ENCODE measurements at regions not wholly inside any gene's neighbourhood (a gene's known extent, or its start where the extent isn't known, plus 50 kb on each side); places are given as distances from the start of the nearest gene placed in this dataset.

DNA sequence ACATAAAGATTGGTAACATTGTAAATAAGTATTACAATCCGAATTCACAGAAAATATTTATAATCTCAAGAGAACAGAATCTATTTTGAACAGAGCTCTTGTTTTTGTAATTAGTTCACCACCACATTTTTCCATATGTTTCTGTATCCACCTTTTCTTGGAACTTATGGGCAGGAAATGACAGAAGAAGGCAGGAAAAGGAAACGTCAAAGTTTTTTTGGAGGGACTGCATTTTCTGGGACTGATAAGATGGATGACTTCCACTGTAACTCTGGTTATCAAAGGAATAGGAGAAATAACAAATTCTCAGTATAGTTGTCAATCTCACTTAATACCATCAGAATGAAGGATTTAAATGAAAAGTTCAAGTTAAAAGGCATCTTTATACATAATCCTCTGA, 75.1 kb upstream of the SMNDC1 start:
- TF ChIP-seq, protein P1, sequence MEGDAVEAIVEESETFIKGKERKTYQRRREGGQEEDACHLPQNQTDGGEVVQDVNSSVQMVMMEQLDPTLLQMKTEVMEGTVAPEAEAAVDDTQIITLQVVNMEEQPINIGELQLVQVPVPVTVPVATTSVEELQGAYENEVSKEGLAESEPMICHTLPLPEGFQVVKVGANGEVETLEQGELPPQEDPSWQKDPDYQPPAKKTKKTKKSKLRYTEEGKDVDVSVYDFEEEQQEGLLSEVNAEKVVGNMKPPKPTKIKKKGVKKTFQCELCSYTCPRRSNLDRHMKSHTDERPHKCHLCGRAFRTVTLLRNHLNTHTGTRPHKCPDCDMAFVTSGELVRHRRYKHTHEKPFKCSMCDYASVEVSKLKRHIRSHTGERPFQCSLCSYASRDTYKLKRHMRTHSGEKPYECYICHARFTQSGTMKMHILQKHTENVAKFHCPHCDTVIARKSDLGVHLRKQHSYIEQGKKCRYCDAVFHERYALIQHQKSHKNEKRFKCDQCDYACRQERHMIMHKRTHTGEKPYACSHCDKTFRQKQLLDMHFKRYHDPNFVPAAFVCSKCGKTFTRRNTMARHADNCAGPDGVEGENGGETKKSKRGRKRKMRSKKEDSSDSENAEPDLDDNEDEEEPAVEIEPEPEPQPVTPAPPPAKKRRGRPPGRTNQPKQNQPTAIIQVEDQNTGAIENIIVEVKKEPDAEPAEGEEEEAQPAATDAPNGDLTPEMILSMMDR (IDR thresholded peaks at IDR 0.05) = no peak
- no peak for TF ChIP-seq EP300 (IDR thresholded peaks at IDR 0.05)

Measured in gastroesophageal sphincter (tissue), 3 donors.